ENCODE measurements at regions not wholly inside any gene's neighbourhood (a gene's known extent, or its start where the extent isn't known, plus 50 kb on each side); places are given as distances from the start of the nearest gene placed in this dataset.
"Not testable (repeated sequence)": the region's sequence is repeated elsewhere in the genome, so short reads cannot be mapped to it uniquely, and the experiment has no call there.

GRCh38 chr14:105646175-105646574, 119.8 kb downstream of the TMEM121 start:
- peaks cover 7% of the 10 kb centered on the region for H3K9me3 Mint-ChIP-seq (ENCODE audit: unreplicated experiment)
- no peak overlapping the region for H3K27ac Mint-ChIP-seq (ENCODE audit: unreplicated experiment)
- H3K4me1 Mint-ChIP-seq (ENCODE audit: unreplicated experiment): no peaks in the 10 kb centered on the region
- H3K36me3 Mint-ChIP-seq (ENCODE audit: unreplicated experiment): no peaks in the 10 kb centered on the region
- DNase-seq (ENCODE audit: extremely low spot score, unreplicated experiment): no peak
- H3K27me3 Mint-ChIP-seq (ENCODE audit: unreplicated experiment): no peaks in the 10 kb centered on the region
- no peak for TF ChIP-seq CTCF (IDR thresholded peaks at IDR 0.05)
- H3K4me3 Mint-ChIP-seq (ENCODE audit: unreplicated experiment): no peak overlapping the region

DNA sequence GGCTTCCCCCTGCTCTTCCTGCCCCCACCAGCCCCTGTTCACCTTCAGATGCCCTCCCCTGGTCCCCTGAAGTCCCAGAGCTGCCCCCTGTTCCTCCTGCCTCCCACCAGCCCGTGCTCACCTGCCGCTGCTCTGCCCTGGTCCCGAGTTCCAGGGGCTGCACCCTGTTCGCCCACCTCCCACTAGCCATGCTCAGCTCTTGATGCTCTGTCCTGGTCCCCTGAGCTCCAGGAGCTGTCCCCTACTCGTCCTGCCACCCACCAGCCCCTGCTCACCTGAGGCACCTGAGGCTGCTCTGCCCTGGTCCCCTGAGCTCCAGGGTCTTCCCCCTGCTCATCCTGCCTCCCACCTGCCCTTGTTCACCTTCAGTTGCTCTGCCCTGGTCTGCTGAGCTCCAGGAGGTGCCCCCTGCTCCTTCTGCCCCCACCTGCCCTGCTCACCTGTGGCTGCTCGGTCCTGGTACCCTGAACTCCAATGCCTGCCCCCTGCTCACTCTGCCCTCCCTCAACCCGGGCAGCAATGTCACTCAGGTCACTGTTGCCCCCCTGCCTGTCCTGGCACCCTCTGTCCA, 120.4 kb downstream of the TMEM121 start:
- not testable (repeated sequence) for DNase-seq (ENCODE audit: extremely low spot score, unreplicated experiment); H3K9me3 Mint-ChIP-seq (ENCODE audit: unreplicated experiment); H3K36me3 Mint-ChIP-seq (ENCODE audit: unreplicated experiment); H3K4me3 Mint-ChIP-seq (ENCODE audit: unreplicated experiment); H3K27me3 Mint-ChIP-seq (ENCODE audit: unreplicated experiment); H3K4me1 Mint-ChIP-seq (ENCODE audit: unreplicated experiment); H3K27ac Mint-ChIP-seq (ENCODE audit: unreplicated experiment)

GRCh38 chr14:105647426-105647783, 121.0 kb downstream of the TMEM121 start:
- DNase-seq (ENCODE audit: extremely low spot score, unreplicated experiment); H3K4me3 Mint-ChIP-seq (ENCODE audit: unreplicated experiment); H3K36me3 Mint-ChIP-seq (ENCODE audit: unreplicated experiment); H3K27me3 Mint-ChIP-seq (ENCODE audit: unreplicated experiment); H3K4me1 Mint-ChIP-seq (ENCODE audit: unreplicated experiment); H3K9me3 Mint-ChIP-seq (ENCODE audit: unreplicated experiment); H3K27ac Mint-ChIP-seq (ENCODE audit: unreplicated experiment): not testable (repeated sequence)

DNA sequence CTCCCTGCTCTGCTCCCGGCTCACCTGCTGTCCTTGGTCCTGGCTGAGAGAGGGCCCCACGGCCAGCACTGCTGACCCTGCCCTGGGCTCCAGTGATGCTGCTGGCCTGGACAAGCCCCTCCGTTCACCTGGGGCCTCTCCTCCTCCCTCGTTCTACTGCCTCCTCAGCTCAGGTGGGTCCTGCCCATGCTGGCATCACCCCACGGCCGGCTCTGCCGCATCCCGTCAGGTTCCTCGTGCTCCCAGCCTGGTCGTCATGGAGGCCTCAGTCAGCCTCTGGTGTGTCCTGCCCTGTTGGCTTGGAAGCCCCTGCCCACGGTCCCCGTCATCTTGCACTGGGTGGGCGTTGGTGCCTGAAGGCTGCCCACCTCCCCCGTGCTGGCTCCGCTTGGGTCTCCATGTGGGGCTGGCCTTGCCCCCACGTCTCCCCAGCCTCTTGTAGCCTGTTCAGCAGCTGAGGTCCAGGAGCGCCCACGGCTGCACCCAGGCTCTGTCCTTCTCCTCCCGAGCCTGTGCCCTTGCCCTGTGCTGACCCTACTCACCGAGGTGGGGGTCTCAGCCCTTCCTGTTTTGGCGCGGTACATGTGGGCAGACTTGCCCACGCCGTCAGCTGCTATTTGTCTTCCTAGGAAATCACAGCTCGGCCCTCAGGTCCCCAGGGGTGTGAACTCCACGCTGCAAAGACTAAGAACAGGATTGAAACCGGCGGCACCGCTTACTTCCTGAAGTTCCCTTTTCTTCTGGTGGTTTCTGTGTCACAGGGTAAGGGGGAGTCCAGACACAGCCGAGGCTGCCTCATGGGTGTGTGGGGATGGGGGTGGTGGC, 121.6 kb downstream of the TMEM121 start:
- Mint-ChIP-seq H3K27me3 (ENCODE audit: unreplicated experiment) (no peaks in the 10 kb centered on the region), H3K4me1 (ENCODE audit: unreplicated experiment) (no peaks in the 10 kb centered on the region), H3K36me3 (ENCODE audit: unreplicated experiment) (no peaks in the 10 kb centered on the region), H3K27ac (ENCODE audit: unreplicated experiment) (no peak overlapping the region), H3K4me3 (ENCODE audit: unreplicated experiment) (no peak overlapping the region), H3K9me3 (ENCODE audit: unreplicated experiment) (peaks cover 7% of the 10 kb centered on the region)
- TF ChIP-seq CTCF (IDR thresholded peaks at IDR 0.05): no peak
- no peak for DNase-seq (ENCODE audit: extremely low spot score, unreplicated experiment)

DNA sequence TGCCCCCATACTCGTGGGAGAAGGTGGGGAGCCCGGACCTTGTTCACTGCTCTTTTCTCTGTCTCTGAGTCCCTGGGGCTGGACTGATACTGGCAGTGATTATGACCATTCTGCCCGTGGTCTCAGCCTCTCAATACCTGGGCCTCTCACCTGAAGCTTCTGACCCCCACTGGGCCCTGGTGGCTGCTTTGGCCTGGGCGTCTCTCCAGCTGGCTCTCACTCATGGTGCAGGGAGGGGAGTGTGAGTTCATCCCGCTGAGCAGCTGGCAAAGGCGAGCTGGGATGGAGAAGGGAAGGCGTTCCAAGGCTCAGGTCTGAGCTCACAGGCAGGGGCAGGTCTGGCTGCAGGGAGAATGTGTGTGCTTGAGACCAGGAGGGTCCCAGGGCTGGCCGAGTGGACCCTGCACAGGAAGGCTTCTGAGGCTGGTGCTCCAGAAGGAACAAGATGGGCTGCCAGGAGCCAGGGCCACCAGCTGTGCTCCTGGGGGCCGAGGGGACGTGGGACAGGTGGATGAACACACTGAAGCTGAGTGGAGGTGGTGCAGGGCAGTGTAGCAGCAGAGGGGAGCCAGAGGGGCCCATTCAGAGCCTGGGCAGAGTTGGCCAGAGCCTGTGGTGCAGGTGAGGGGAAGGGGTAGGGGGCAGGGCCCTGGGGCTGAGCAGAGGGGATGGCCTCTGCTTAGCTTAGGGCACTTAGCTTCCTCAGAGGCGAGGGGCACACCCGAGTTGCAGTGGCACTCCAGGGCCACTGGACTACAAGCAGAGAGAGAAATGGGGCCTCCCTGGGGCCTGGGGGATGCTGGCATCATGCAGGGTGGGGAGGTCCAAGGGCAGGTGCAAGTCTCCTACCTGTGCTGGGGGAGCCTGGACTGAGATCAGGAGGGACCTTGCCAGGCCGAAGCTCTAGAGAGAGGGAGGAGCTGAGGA, 122.5 kb downstream of the TMEM121 start:
- not testable (repeated sequence) for H3K27ac Mint-ChIP-seq (ENCODE audit: unreplicated experiment); H3K4me3 Mint-ChIP-seq (ENCODE audit: unreplicated experiment); H3K36me3 Mint-ChIP-seq (ENCODE audit: unreplicated experiment); H3K9me3 Mint-ChIP-seq (ENCODE audit: unreplicated experiment); H3K4me1 Mint-ChIP-seq (ENCODE audit: unreplicated experiment); H3K27me3 Mint-ChIP-seq (ENCODE audit: unreplicated experiment)
- DNase-seq (ENCODE audit: extremely low spot score, unreplicated experiment): peak; percentile 84

- H3K27me3 Mint-ChIP-seq (ENCODE audit: unreplicated experiment): not testable (repeated sequence)
Observed at GRCh38 chr14:105652317-105652716, 125.9 kb downstream of the TMEM121 start.

DNA sequence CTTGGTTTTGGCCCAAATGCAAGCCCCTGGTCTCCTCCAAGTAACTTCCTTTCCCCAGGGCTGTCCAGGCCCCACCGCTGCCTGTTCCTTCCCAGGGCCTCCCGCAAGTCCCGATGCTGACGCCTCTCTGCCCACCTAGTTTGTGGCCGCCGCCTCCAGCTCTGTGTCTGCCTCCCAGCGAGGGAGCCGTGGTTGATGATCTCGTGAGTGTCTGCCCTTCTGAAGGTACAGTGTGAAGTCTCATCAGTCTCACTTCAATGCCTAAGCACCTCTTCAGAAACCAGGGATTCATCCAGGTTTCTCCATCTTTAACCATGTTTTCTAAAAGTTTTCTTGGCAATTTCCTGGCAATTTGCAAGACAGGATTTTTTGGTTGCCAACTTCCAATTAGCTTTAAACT, 127.5 kb downstream of the TMEM121 start:
- H3K9me3 Mint-ChIP-seq (ENCODE audit: unreplicated experiment): peaks cover 21% of the 10 kb centered on the region
- H3K27me3 Mint-ChIP-seq (ENCODE audit: unreplicated experiment); H3K27ac Mint-ChIP-seq (ENCODE audit: unreplicated experiment); H3K4me3 Mint-ChIP-seq (ENCODE audit: unreplicated experiment); H3K4me1 Mint-ChIP-seq (ENCODE audit: unreplicated experiment); H3K36me3 Mint-ChIP-seq (ENCODE audit: unreplicated experiment); DNase-seq (ENCODE audit: extremely low spot score, unreplicated experiment): not testable (repeated sequence)

More at GRCh38 chr14:105652317-105652716, 125.9 kb downstream of the TMEM121 start:
- DNase-seq (ENCODE audit: extremely low spot score, unreplicated experiment); H3K36me3 Mint-ChIP-seq (ENCODE audit: unreplicated experiment); H3K27ac Mint-ChIP-seq (ENCODE audit: unreplicated experiment); H3K4me1 Mint-ChIP-seq (ENCODE audit: unreplicated experiment); H3K4me3 Mint-ChIP-seq (ENCODE audit: unreplicated experiment): not testable (repeated sequence)
- H3K9me3 Mint-ChIP-seq (ENCODE audit: unreplicated experiment): peaks cover 12% of the 10 kb centered on the region

DNA sequence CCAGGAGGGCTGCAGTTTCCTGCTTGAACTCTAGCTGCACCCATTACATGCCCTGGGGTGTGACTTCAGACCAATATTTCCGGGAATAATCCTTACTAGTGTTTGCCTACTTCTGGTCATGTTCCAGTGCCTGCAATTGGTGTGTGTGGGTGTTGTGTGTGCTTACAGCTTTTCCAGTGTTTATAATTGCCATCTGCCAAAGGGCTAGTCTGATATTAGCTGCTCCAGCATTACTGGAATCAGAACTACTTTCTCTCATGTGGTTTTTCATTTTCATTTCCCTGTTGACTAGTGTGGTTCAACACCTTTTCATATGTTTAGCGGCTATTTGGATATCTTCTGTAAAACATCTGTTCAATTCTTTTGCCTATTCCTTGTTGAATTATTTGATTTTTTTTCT, 132.9 kb downstream of the TMEM121 start:
- not testable (repeated sequence) for H3K36me3 Mint-ChIP-seq (ENCODE audit: unreplicated experiment)

More for the DNA sequence above, 132.9 kb downstream of the TMEM121 start:
- H3K27ac Mint-ChIP-seq (ENCODE audit: unreplicated experiment); H3K4me3 Mint-ChIP-seq (ENCODE audit: unreplicated experiment); DNase-seq (ENCODE audit: extremely low spot score, unreplicated experiment); H3K27me3 Mint-ChIP-seq (ENCODE audit: unreplicated experiment); H3K4me1 Mint-ChIP-seq (ENCODE audit: unreplicated experiment): not testable (repeated sequence)
- peaks cover 43% of the 10 kb centered on the region for H3K9me3 Mint-ChIP-seq (ENCODE audit: unreplicated experiment)

Measured in osteocyte (in vitro differentiated cells).